BLaER1 (cell line): ENCODE measurements at regions not wholly inside any gene's neighbourhood (a gene's known extent, or its start where the extent isn't known, plus 50 kb on each side); places are given as distances from the start of the nearest gene placed in this dataset.
"Not testable (repeated sequence)": the region's sequence is repeated elsewhere in the genome, so short reads cannot be mapped to it uniquely, and the experiment has no call there.

Experiments used
- H3K27ac ChIP-seq: shearing (Covaris generic); formaldehyde crosslinking; 2 replicates; pipeline ENCODE4 v1.8.1; 2022
- H3K27me3 ChIP-seq: shearing (Covaris generic); formaldehyde crosslinking; 2 replicates; pipeline ENCODE4 v1.8.1; 2022
- H3K36me3 ChIP-seq: shearing (Covaris generic); formaldehyde crosslinking; 2 replicates; pipeline ENCODE4 v1.8.1; 2022
- H3K4me1 ChIP-seq: shearing (Covaris generic); formaldehyde crosslinking; 2 replicates; pipeline ENCODE4 v1.8.1; 2022
- H3K4me2 ChIP-seq: shearing (Covaris generic); formaldehyde crosslinking; 2 replicates; pipeline ENCODE4 v1.8.1; 2022
- H3K4me3 ChIP-seq: shearing (Covaris generic); formaldehyde crosslinking; 2 replicates; pipeline ENCODE4 v1.8.1; 2022
- H3K9ac ChIP-seq: shearing (Covaris generic); formaldehyde crosslinking; 2 replicates; pipeline ENCODE4 v1.8.1; 2022
- H3K9me3 ChIP-seq: shearing (Covaris generic); formaldehyde crosslinking; 2 replicates; pipeline ENCODE4 v1.8.1; 2022
- H4K20me1 ChIP-seq: shearing (Covaris generic); formaldehyde crosslinking; 2 replicates; pipeline ENCODE4 v1.8.1; 2022
- Cebpa-rat ChIP-seq: shearing (Covaris generic); IDR thresholded peaks from 2 replicates; pipeline ENCODE4 v1.8.1; 2022

DNA sequence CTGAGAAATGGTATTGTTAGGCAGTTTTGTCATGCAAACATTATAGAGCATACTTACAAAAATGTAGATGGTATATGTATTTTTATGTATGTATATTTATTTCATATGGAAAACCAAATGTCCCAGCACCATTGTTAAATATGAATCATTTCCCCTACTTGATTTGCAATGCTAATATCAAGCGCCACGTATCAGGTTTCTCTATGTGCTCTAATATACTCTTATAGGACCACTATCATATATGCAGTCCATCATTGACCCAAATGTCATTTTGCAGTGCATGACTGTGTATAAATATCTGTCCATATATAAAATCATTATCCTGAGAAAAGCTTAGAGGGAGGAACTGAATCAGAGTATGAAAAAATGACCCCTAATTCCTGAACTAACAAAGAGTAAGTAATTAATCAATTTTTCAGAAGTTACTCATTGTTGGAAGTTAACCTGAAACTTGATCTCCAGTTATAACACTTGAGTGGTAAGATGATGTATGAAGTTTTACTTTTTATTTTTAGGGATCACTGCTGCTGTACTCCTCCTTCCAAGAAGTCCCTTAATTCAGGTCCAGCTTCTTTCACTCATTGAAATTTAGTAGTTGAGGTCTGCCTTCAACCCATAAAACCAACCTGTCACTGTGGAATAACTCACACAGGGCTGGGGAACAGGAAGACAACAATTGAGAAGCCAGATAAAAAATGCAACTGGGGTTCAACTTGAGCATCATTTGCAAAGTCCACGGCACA, 134.8 kb upstream of the LDB2 start:
- no peak overlapping the region for H3K27ac ChIP-seq
- H3K4me3 ChIP-seq = no peak overlapping the region
- no peak overlapping the region for H3K4me2 ChIP-seq
- H3K36me3 ChIP-seq = no peaks in the 10 kb centered on the region
- H3K27me3 ChIP-seq = no peaks in the 10 kb centered on the region
- H3K9ac ChIP-seq = no peak overlapping the region
- H3K4me1 ChIP-seq = no peaks in the 10 kb centered on the region
- H3K9me3 ChIP-seq = 0 out of 2 replicates have a peak, but pooled peaks cover 3% of the 10 kb centered on the region
- H4K20me1 ChIP-seq = no peaks in the 10 kb centered on the region
- TF ChIP-seq Cebpa-rat = no peak

GRCh38 chr4:17030543-17030942, 132.1 kb upstream of the LDB2 start:
- Histone ChIP-seq H3K27ac (no peak overlapping the region), H3K4me3 (no peak overlapping the region), H3K27me3 (no peaks in the 10 kb centered on the region), H3K9ac (no peak overlapping the region), H3K4me1 (no peaks in the 10 kb centered on the region), H3K4me2 (no peak overlapping the region), H3K36me3 (no peaks in the 10 kb centered on the region), H3K9me3 (no peaks in the 10 kb centered on the region), H4K20me1 (no peaks in the 10 kb centered on the region)
- TF ChIP-seq Cebpa-rat = no peak

DNA sequence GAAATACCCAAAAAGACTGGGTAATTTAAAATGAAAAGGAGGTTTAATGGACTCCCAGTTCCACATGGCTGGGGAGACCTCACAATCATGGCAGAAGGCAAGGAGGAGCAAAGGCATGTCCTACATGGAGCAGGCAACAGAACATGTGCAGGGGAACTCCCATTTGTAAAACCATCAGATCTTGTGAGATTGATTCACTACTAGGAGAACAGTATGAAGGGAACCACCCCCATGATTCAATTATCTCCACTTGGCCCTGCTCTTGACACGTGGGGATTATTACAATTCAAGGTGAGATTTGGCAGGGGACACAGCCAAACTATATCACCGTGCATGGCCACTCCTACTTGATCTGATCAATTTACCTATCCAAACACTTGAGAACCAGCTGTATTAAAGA, 131.5 kb upstream of the LDB2 start:
- H3K4me3 ChIP-seq = no peak overlapping the region
- H4K20me1 ChIP-seq = no peaks in the 10 kb centered on the region
- no peak for TF ChIP-seq Cebpa-rat
- no peaks in the 10 kb centered on the region for H3K27me3 ChIP-seq
- H3K36me3 ChIP-seq = no peaks in the 10 kb centered on the region
- no peak overlapping the region for H3K9ac ChIP-seq
- no peaks in the 10 kb centered on the region for H3K9me3 ChIP-seq
- H3K4me2 ChIP-seq = no peak overlapping the region
- H3K4me1 ChIP-seq = no peaks in the 10 kb centered on the region
- H3K27ac ChIP-seq = no peak overlapping the region

DNA sequence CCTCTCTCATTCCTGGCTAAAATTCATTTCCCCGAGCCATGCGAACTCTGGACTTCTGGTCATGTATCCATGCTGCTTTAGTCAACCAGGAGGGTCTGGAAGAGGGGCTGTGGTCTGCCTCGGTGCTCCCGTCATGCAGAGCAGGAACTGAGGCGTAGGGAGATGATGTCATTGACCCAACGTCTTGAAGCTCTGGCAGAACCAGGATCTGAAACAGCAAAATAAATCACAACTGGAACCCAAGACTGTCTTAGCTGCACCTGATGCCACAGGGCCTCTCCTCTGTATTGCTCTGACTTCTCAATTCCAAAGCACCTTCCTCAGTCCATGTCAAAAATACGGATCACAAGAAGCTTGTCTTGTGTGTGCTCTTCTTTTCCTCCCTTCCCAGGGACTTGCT, 131.0 kb upstream of the LDB2 start:
- Histone ChIP-seq H3K36me3 (no peaks in the 10 kb centered on the region), H3K9ac (no peak overlapping the region), H3K27me3 (no peaks in the 10 kb centered on the region), H3K4me1 (no peaks in the 10 kb centered on the region), H3K4me2 (no peak overlapping the region), H3K27ac (no peak overlapping the region), H3K4me3 (no peak overlapping the region), H4K20me1 (no peaks in the 10 kb centered on the region), H3K9me3 (no peaks in the 10 kb centered on the region)
- TF ChIP-seq Cebpa-rat = no peak

- Histone ChIP-seq H3K9me3 (no peaks in the 10 kb centered on the region), H3K4me2 (no peak overlapping the region), H3K9ac (no peak overlapping the region), H3K27me3 (no peaks in the 10 kb centered on the region), H3K27ac (no peak overlapping the region), H4K20me1 (no peaks in the 10 kb centered on the region), H3K4me1 (no peaks in the 10 kb centered on the region), H3K4me3 (no peak overlapping the region), H3K36me3 (no peaks in the 10 kb centered on the region)
- TF ChIP-seq Cebpa-rat = no peak
Observed at GRCh38 chr4:17027495-17027894, 129.1 kb upstream of the LDB2 start.

DNA sequence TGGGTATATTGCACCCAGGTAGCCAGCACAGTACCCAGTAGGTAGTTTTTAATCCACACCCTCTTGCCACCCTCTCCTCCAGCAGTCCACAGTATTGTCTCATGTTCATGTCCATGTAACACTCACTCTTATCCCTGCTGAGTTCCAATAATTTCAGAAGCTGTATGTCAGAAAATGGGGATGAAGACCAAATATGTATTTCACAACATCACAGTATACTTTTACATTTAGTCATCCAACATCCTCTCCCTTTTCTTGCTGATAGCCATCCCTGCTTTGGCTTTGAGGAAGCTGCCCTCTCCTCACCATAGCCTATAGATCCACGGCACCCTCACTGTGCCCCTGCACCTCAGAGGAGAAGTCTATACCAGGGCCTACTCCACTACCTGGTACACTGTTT, 126.0 kb upstream of the LDB2 start:
- no peak for TF ChIP-seq Cebpa-rat
- no peaks in the 10 kb centered on the region for H3K36me3 ChIP-seq
- H3K27me3 ChIP-seq = no peaks in the 10 kb centered on the region
- no peak overlapping the region for H3K9ac ChIP-seq
- H3K4me3 ChIP-seq = no peak overlapping the region
- no peaks in the 10 kb centered on the region for H3K4me1 ChIP-seq
- H3K27ac ChIP-seq = no peak overlapping the region
- H3K4me2 ChIP-seq = no peak overlapping the region
- no peaks in the 10 kb centered on the region for H4K20me1 ChIP-seq
- no peaks in the 10 kb centered on the region for H3K9me3 ChIP-seq

DNA sequence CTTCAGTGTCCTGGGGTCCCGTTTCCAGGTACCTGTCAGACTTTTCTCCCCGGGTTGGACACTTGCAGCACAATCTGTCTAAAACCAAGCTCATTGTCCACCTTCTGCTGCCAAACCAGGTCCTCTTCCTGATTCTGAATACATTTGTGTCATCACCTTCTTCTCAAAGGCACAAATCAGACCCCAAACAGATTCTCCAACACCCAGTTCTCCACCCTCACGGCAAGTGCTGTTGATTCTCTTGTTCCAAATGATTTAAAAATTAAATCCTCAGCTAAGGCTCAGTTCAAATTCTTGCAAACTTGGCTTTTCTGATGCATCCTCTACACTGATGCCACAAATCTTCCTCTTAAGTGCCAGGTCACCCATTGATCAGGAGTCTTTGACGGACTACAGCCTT, 122.5 kb upstream of the LDB2 start:
- H4K20me1 ChIP-seq = no peaks in the 10 kb centered on the region
- H3K27ac ChIP-seq = no peak overlapping the region
- no peaks in the 10 kb centered on the region for H3K4me1 ChIP-seq
- H3K4me2 ChIP-seq = no peak overlapping the region
- no peaks in the 10 kb centered on the region for H3K9me3 ChIP-seq
- no peaks in the 10 kb centered on the region for H3K27me3 ChIP-seq
- H3K36me3 ChIP-seq = no peaks in the 10 kb centered on the region
- no peak overlapping the region for H3K4me3 ChIP-seq
- no peak overlapping the region for H3K9ac ChIP-seq
- TF ChIP-seq Cebpa-rat = no peak

GRCh38 chr4:17020451-17020850, 122.0 kb upstream of the LDB2 start:
- H4K20me1 ChIP-seq = no peaks in the 10 kb centered on the region
- no peak overlapping the region for H3K4me2 ChIP-seq
- H3K4me1 ChIP-seq = no peaks in the 10 kb centered on the region
- no peaks in the 10 kb centered on the region for H3K36me3 ChIP-seq
- no peak overlapping the region for H3K9ac ChIP-seq
- no peak for TF ChIP-seq Cebpa-rat
- no peak overlapping the region for H3K27ac ChIP-seq
- no peaks in the 10 kb centered on the region for H3K27me3 ChIP-seq
- H3K9me3 ChIP-seq = no peaks in the 10 kb centered on the region
- H3K4me3 ChIP-seq = no peak overlapping the region

DNA sequence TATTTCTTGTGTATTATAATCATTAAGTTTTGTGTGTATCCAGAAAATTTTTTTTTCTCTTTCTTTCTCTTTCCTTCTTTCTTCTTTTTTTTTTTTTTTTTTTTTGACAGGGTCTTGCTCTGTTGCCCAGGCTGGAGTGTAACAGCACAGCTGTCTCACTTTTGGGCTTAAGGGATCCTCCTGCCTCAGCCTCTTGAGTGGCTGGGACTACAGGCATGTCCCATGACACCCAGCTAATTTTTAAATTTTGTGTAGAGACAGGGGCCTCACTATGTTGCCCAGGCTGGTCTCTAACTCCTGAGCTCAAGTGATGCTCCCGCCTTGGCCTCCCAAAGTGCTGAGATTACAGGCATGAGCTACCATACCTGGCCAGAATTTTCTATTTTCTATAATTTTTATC, 120.2 kb upstream of the LDB2 start:
- not testable (repeated sequence) for H3K36me3 ChIP-seq, H3K9ac ChIP-seq, H3K4me1 ChIP-seq, H3K9me3 ChIP-seq, H3K4me3 ChIP-seq, H3K4me2 ChIP-seq, H4K20me1 ChIP-seq, H3K27ac ChIP-seq, H3K27me3 ChIP-seq

DNA sequence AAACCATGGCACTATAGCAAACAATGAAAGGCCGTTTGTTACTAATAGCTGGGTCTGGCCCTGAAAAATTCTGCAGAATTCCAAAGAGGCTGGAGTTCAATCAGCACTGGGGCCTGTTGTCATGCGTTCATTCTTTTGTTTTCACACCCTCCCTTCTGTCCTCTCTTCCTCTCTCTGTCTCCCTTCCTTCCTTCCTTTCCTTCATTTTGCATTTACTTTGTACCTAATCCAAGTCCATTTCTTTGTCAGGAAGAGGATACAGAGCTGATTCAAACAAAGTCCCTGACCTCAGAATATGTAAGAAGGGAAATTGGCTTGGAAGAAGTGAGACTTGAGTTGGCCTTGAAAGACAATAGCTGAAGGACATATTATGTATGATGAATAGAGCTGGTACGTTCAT, 119.6 kb upstream of the LDB2 start:
- no peaks in the 10 kb centered on the region for H3K4me1 ChIP-seq
- H3K4me3 ChIP-seq = no peak overlapping the region
- no peak overlapping the region for H3K9ac ChIP-seq
- no peaks in the 10 kb centered on the region for H3K36me3 ChIP-seq
- no peak for TF ChIP-seq Cebpa-rat
- no peak overlapping the region for H3K27ac ChIP-seq
- H3K4me2 ChIP-seq = no peak overlapping the region
- no peaks in the 10 kb centered on the region for H4K20me1 ChIP-seq
- no peaks in the 10 kb centered on the region for H3K9me3 ChIP-seq
- no peaks in the 10 kb centered on the region for H3K27me3 ChIP-seq
